ENCODE measurements at regions not wholly inside any gene's neighbourhood (a gene's known extent, or its start where the extent isn't known, plus 50 kb on each side); places are given as distances from the start of the nearest gene placed in this dataset.

- no peak overlapping the region for H3K4ac ChIP-seq (ENCODE audit: low read depth in 1 of 2, low read length in 2 of 2)
- DNase-seq: no peak
- no peak overlapping the region for H2AK5ac ChIP-seq (ENCODE audit: low read length, severe bottlenecking)
- H3K4me3 ChIP-seq (ENCODE audit: insufficient read depth in 1 of 2, low read depth in 1 of 2, low read length in 2 of 2): no peak overlapping the region
- H3K9me3 ChIP-seq (ENCODE audit: control insufficient read depth, low read length): no peaks in the 10 kb centered on the region
- no peak overlapping the region for H3K9ac ChIP-seq (ENCODE audit: low read length)
- no peak overlapping the region for H2BK15ac ChIP-seq (ENCODE audit: low read depth, poor library complexity, severe bottlenecking)
- H3K27me3 ChIP-seq (ENCODE audit: control insufficient read depth in 1 of 2, insufficient read depth in 1 of 2, low read length in 2 of 2): peaks cover 7 to 13% of the 10 kb centered on the region in 2 experiments
- H3K18ac ChIP-seq (ENCODE audit: low read depth in 1 of 2, low read length in 2 of 2): no peak overlapping the region
- H4K91ac ChIP-seq (ENCODE audit: low read length): no peak overlapping the region
- no peak overlapping the region for H3K4me2 ChIP-seq (ENCODE audit: low read length, poor library complexity, severe bottlenecking)
- no peak overlapping the region for H3K23ac ChIP-seq (ENCODE audit: low read length in 2 of 2)
- no peaks in the 10 kb centered on the region for H3K36me3 ChIP-seq (ENCODE audit: control insufficient read depth in 1 of 2, insufficient read depth in 2 of 2, low read depth in 1 of 2, low read length in 2 of 2)
- H2BK5ac ChIP-seq (ENCODE audit: low read depth, low read length, poor library complexity, severe bottlenecking): no peak overlapping the region
- H2BK120ac ChIP-seq (ENCODE audit: low read depth, low read length): no peak overlapping the region
- no peaks in the 10 kb centered on the region for H3K4me1 ChIP-seq (ENCODE audit: control insufficient read depth, insufficient read depth, low read depth, low read length)
- no peak overlapping the region for H4K8ac ChIP-seq (ENCODE audit: low read length)
- H3K79me1 ChIP-seq (replicated peaks; ENCODE audit: low read length, poor library complexity, severe bottlenecking): no peaks in the 10 kb centered on the region
- 54% methylated on average over 7 of the region's 8 CpGs for WGBS
- H2BK12ac ChIP-seq (ENCODE audit: low read length in 2 of 2): no peak overlapping the region
- H3K14ac ChIP-seq (ENCODE audit: low read length in 2 of 2): no peak overlapping the region
- H2AFZ ChIP-seq (ENCODE audit: low read depth, low read length): no peak overlapping the region
- no peak overlapping the region for H3K27ac ChIP-seq (ENCODE audit: low read length, poor library complexity, severe bottlenecking)
Measured at GRCh38 chr2:71807581-71808451, 339.8 kb downstream of the CYP26B1 start.

GRCh38 chr2:71806432-71806831, 341.2 kb downstream of the CYP26B1 start:
- Histone ChIP-seq H4K91ac (ENCODE audit: low read length) (no peak overlapping the region), H3K27me3 (ENCODE audit: control insufficient read depth in 1 of 2, insufficient read depth in 1 of 2, low read length in 2 of 2) (peaks cover 4 to 13% of the 10 kb centered on the region in 2 experiments), H3K9me3 (ENCODE audit: control insufficient read depth, low read length) (no peaks in the 10 kb centered on the region), H3K14ac (ENCODE audit: low read length in 2 of 2) (no peak overlapping the region), H3K27ac (ENCODE audit: low read length, poor library complexity, severe bottlenecking) (no peak overlapping the region), H2BK5ac (ENCODE audit: low read depth, low read length, poor library complexity, severe bottlenecking) (no peak overlapping the region), H3K4me2 (ENCODE audit: low read length, poor library complexity, severe bottlenecking) (no peak overlapping the region), H3K4ac (ENCODE audit: low read depth in 1 of 2, low read length in 2 of 2) (no peak overlapping the region), H3K18ac (ENCODE audit: low read depth in 1 of 2, low read length in 2 of 2) (no peak overlapping the region), H3K4me1 (ENCODE audit: control insufficient read depth, insufficient read depth, low read depth, low read length) (no peaks in the 10 kb centered on the region), H2AFZ (ENCODE audit: low read depth, low read length) (no peak overlapping the region), H3K4me3 (ENCODE audit: insufficient read depth in 1 of 2, low read depth in 1 of 2, low read length in 2 of 2) (no peak overlapping the region), H2AK5ac (ENCODE audit: low read length, severe bottlenecking) (no peak overlapping the region), H3K9ac (ENCODE audit: low read length) (no peak overlapping the region), H3K23ac (ENCODE audit: low read length in 2 of 2) (no peak overlapping the region), H4K8ac (ENCODE audit: low read length) (no peak overlapping the region), H2BK12ac (ENCODE audit: low read length in 2 of 2) (no peak overlapping the region), H2BK15ac (ENCODE audit: low read depth, poor library complexity, severe bottlenecking) (no peak overlapping the region), H3K79me1 (replicated peaks; ENCODE audit: low read length, poor library complexity, severe bottlenecking) (no peaks in the 10 kb centered on the region), H2BK120ac (ENCODE audit: low read depth, low read length) (no peak overlapping the region), H3K36me3 (ENCODE audit: control insufficient read depth in 1 of 2, insufficient read depth in 2 of 2, low read depth in 1 of 2, low read length in 2 of 2) (no peaks in the 10 kb centered on the region)
- 81% methylated on average over 3 of the region's 3 CpGs for WGBS
- DNase-seq: no peak

- no peak overlapping the region for H2AK5ac ChIP-seq (ENCODE audit: low read length, severe bottlenecking)
- H3K4me1 ChIP-seq (ENCODE audit: control insufficient read depth, insufficient read depth, low read depth, low read length): peaks cover 3% of the 10 kb centered on the region
- H2BK12ac ChIP-seq (ENCODE audit: low read length in 2 of 2): no peak overlapping the region
- H3K79me1 ChIP-seq (replicated peaks; ENCODE audit: low read length, poor library complexity, severe bottlenecking): no peaks in the 10 kb centered on the region
- no peaks in the 10 kb centered on the region for H3K36me3 ChIP-seq (ENCODE audit: control insufficient read depth in 1 of 2, insufficient read depth in 2 of 2, low read depth in 1 of 2, low read length in 2 of 2)
- H3K4me3 ChIP-seq (ENCODE audit: insufficient read depth in 1 of 2, low read depth in 1 of 2, low read length in 2 of 2): no peak overlapping the region
- no peak overlapping the region for H2AFZ ChIP-seq (ENCODE audit: low read depth, low read length)
- no peak overlapping the region for H4K8ac ChIP-seq (ENCODE audit: low read length)
- DNase-seq: no peak
- no peak overlapping the region for H4K91ac ChIP-seq (ENCODE audit: low read length)
- H2BK5ac ChIP-seq (ENCODE audit: low read depth, low read length, poor library complexity, severe bottlenecking): no peak overlapping the region
- no peak overlapping the region for H3K14ac ChIP-seq (ENCODE audit: low read length in 2 of 2)
- no peak overlapping the region for H2BK15ac ChIP-seq (ENCODE audit: low read depth, poor library complexity, severe bottlenecking)
- no peak overlapping the region for H3K18ac ChIP-seq (ENCODE audit: low read depth in 1 of 2, low read length in 2 of 2)
- peaks cover 6 to 13% of the 10 kb centered on the region in 2 experiments for H3K27me3 ChIP-seq (ENCODE audit: control insufficient read depth in 1 of 2, insufficient read depth in 1 of 2, low read length in 2 of 2)
- H3K4ac ChIP-seq (ENCODE audit: low read depth in 1 of 2, low read length in 2 of 2): no peak overlapping the region
- no peak overlapping the region for H3K23ac ChIP-seq (ENCODE audit: low read length in 2 of 2)
- no peak overlapping the region for H2BK120ac ChIP-seq (ENCODE audit: low read depth, low read length)
- no peak overlapping the region for H3K27ac ChIP-seq (ENCODE audit: low read length, poor library complexity, severe bottlenecking)
- H3K4me2 ChIP-seq (ENCODE audit: low read length, poor library complexity, severe bottlenecking): no peak overlapping the region
- no peaks in the 10 kb centered on the region for H3K9me3 ChIP-seq (ENCODE audit: control insufficient read depth, low read length)
- 71% methylated on average over 3 of the region's 3 CpGs for WGBS
- H3K9ac ChIP-seq (ENCODE audit: low read length): no peak overlapping the region
Measured at GRCh38 chr2:71804281-71804751, 343.3 kb downstream of the CYP26B1 start.

- Histone ChIP-seq H3K36me3 (ENCODE audit: control insufficient read depth in 1 of 2, insufficient read depth in 2 of 2, low read depth in 1 of 2, low read length in 2 of 2) (no peaks in the 10 kb centered on the region), H3K14ac (ENCODE audit: low read length in 2 of 2) (no peak overlapping the region), H4K8ac (ENCODE audit: low read length) (no peak overlapping the region), H3K18ac (ENCODE audit: low read depth in 1 of 2, low read length in 2 of 2) (no peak overlapping the region), H3K4me2 (ENCODE audit: low read length, poor library complexity, severe bottlenecking) (no peak overlapping the region), H2BK5ac (ENCODE audit: low read depth, low read length, poor library complexity, severe bottlenecking) (no peak overlapping the region), H2AFZ (ENCODE audit: low read depth, low read length) (no peak overlapping the region), H3K4me3 (ENCODE audit: insufficient read depth in 1 of 2, low read depth in 1 of 2, low read length in 2 of 2) (no peak overlapping the region), H2BK12ac (ENCODE audit: low read length in 2 of 2) (no peak overlapping the region), H3K23ac (ENCODE audit: low read length in 2 of 2) (no peak overlapping the region), H2BK120ac (ENCODE audit: low read depth, low read length) (no peak overlapping the region), H3K79me1 (replicated peaks; ENCODE audit: low read length, poor library complexity, severe bottlenecking) (no peaks in the 10 kb centered on the region), H3K4ac (ENCODE audit: low read depth in 1 of 2, low read length in 2 of 2) (no peak overlapping the region), H3K27ac (ENCODE audit: low read length, poor library complexity, severe bottlenecking) (no peak overlapping the region), H4K91ac (ENCODE audit: low read length) (no peak overlapping the region), H3K9me3 (ENCODE audit: control insufficient read depth, low read length) (no peaks in the 10 kb centered on the region), H3K4me1 (ENCODE audit: control insufficient read depth, insufficient read depth, low read depth, low read length) (peaks cover 3% of the 10 kb centered on the region), H2AK5ac (ENCODE audit: low read length, severe bottlenecking) (no peak overlapping the region), H3K27me3 (ENCODE audit: control insufficient read depth in 1 of 2, insufficient read depth in 1 of 2, low read length in 2 of 2) (peaks cover 9 to 13% of the 10 kb centered on the region in 2 experiments), H2BK15ac (ENCODE audit: low read depth, poor library complexity, severe bottlenecking) (no peak overlapping the region), H3K9ac (ENCODE audit: low read length) (no peak overlapping the region)
- WGBS: 82% methylated on average over 2 of the region's 2 CpGs
- no peak for DNase-seq
Measured at GRCh38 chr2:71803398-71803797, 344.3 kb downstream of the CYP26B1 start.

Data from mesenchymal stem cell (in vitro differentiated cells and primary cell).